Mesothelial cell of epicardium (in vitro differentiated cells): ENCODE measurements at regions not wholly inside any gene's neighbourhood (a gene's known extent, or its start where the extent isn't known, plus 50 kb on each side); places are given as distances from the start of the nearest gene placed in this dataset.

ENCODE experiments used
- DNase-seq, 2 experiments: peaks; one replicate each; pipeline ENCODE4 v3.0.0; 2021; ENCODE audit warnings: low spot score in 2 of 2; ENCODE audit not compliant: unreplicated experiment in 2 of 2
- H3K27ac Mint-ChIP-seq: 2 replicates; pipeline ENCODE4 v1.8.0; 2021; ENCODE audit warnings: mixed read lengths
- H3K27me3 Mint-ChIP-seq: 2 replicates; pipeline ENCODE4 v1.8.0; 2021; ENCODE audit warnings: low read depth, mixed read lengths
- H3K36me3 Mint-ChIP-seq: 2 replicates; pipeline ENCODE4 v1.8.0; 2021; ENCODE audit warnings: mixed read lengths
- H3K4me1 Mint-ChIP-seq: 2 replicates; pipeline ENCODE4 v1.8.0; 2021; ENCODE audit warnings: mixed read lengths
- H3K4me3 Mint-ChIP-seq: 2 replicates; pipeline ENCODE4 v1.8.0; 2021; ENCODE audit warnings: mild to moderate bottlenecking, moderate library complexity, mixed read lengths
- H3K9me3 Mint-ChIP-seq: 2 replicates; pipeline ENCODE4 v1.8.0; 2021; ENCODE audit warnings: mixed read lengths
- TF ChIP-seq, protein P1 (sequence below): fragments of 200-600 bp; sonication (generic); IDR thresholded peaks from one replicate; pipeline ENCODE4 v1.5.0; 2021; ENCODE audit warnings: antibody characterized with exemption; ENCODE audit not compliant: unreplicated experiment

GRCh38 chr15:97521381-97522285, 438.9 kb upstream of the ARRDC4 start:
- H3K27ac Mint-ChIP-seq, result no peak overlapping the region
- no peaks in the 10 kb centered on the region for H3K4me1 Mint-ChIP-seq
- H3K36me3 Mint-ChIP-seq, result no peaks in the 10 kb centered on the region
- H3K9me3 Mint-ChIP-seq, result no peaks in the 10 kb centered on the region
- no peak for DNase-seq
- H3K27me3 Mint-ChIP-seq, result peaks cover 22% of the 10 kb centered on the region
- H3K4me3 Mint-ChIP-seq, result no peak overlapping the region
- TF ChIP-seq, protein P1, sequence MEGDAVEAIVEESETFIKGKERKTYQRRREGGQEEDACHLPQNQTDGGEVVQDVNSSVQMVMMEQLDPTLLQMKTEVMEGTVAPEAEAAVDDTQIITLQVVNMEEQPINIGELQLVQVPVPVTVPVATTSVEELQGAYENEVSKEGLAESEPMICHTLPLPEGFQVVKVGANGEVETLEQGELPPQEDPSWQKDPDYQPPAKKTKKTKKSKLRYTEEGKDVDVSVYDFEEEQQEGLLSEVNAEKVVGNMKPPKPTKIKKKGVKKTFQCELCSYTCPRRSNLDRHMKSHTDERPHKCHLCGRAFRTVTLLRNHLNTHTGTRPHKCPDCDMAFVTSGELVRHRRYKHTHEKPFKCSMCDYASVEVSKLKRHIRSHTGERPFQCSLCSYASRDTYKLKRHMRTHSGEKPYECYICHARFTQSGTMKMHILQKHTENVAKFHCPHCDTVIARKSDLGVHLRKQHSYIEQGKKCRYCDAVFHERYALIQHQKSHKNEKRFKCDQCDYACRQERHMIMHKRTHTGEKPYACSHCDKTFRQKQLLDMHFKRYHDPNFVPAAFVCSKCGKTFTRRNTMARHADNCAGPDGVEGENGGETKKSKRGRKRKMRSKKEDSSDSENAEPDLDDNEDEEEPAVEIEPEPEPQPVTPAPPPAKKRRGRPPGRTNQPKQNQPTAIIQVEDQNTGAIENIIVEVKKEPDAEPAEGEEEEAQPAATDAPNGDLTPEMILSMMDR, result no peak

- TF ChIP-seq, protein P1, result no peak
- Mint-ChIP-seq H3K4me3 (no peak overlapping the region), H3K27ac (no peak overlapping the region), H3K9me3 (no peaks in the 10 kb centered on the region), H3K27me3 (peaks cover 29% of the 10 kb centered on the region), H3K4me1 (no peaks in the 10 kb centered on the region), H3K36me3 (no peaks in the 10 kb centered on the region)
- DNase-seq, result no peak
These were observed 438.2 kb upstream of the ARRDC4 start for GRCh38 chr15:97522347-97522746.

GRCh38 chr15:97525809-97526208, 434.7 kb upstream of the ARRDC4 start:
- TF ChIP-seq, protein P1, result no peak
- H3K4me3 Mint-ChIP-seq, result no peak overlapping the region
- peaks cover 34% of the 10 kb centered on the region for H3K27me3 Mint-ChIP-seq
- H3K4me1 Mint-ChIP-seq, result no peaks in the 10 kb centered on the region
- no peak overlapping the region for H3K27ac Mint-ChIP-seq
- no peaks in the 10 kb centered on the region for H3K9me3 Mint-ChIP-seq
- H3K36me3 Mint-ChIP-seq, result no peaks in the 10 kb centered on the region
- no peak for DNase-seq

- H3K36me3 Mint-ChIP-seq, result no peaks in the 10 kb centered on the region
- no peak overlapping the region for H3K27ac Mint-ChIP-seq
- H3K9me3 Mint-ChIP-seq, result peaks cover 4% of the 10 kb centered on the region
- no peaks in the 10 kb centered on the region for H3K4me1 Mint-ChIP-seq
- no peak overlapping the region for H3K4me3 Mint-ChIP-seq
- H3K27me3 Mint-ChIP-seq, result peaks cover 30% of the 10 kb centered on the region
- DNase-seq, result no peak
- TF ChIP-seq, protein P1, result no peak
These were observed 432.3 kb upstream of the ARRDC4 start for GRCh38 chr15:97528238-97528637.

DNA sequence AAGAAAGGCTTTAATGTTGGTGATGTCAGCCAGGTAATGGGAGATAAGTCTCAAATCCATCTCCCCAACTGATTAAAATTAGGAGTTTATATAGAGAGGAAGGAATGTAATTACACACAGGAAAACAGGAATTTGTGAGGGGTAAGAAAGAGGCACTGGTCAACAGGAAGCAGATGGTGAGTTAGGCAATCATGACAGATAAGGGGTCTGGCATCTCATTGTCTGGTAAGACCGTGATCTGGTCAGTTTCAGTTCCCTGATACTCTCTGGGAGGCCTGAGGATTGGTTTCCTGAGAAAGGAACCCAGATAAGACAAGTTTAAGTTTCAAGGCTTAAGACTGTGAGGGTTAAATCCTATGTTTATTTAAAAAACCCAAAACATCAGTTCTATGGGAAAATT, 414.7 kb upstream of the ARRDC4 start:
- H3K9me3 Mint-ChIP-seq, result peaks cover 53% of the 10 kb centered on the region
- peaks cover 4% of the 10 kb centered on the region for H3K27me3 Mint-ChIP-seq
- no peak overlapping the region for H3K4me3 Mint-ChIP-seq
- H3K27ac Mint-ChIP-seq, result no peak overlapping the region
- no peaks in the 10 kb centered on the region for H3K4me1 Mint-ChIP-seq
- TF ChIP-seq, protein P1, result no peak
- DNase-seq, result no peak
- no peaks in the 10 kb centered on the region for H3K36me3 Mint-ChIP-seq
